ENCODE measurements at regions not wholly inside any gene's neighbourhood (a gene's known extent, or its start where the extent isn't known, plus 50 kb on each side); places are given as distances from the start of the nearest gene placed in this dataset.

GRCh38 chrX:144494074-144494473, 610.2 kb downstream of the UBE2NL start:
- TF ChIP-seq, protein P1, sequence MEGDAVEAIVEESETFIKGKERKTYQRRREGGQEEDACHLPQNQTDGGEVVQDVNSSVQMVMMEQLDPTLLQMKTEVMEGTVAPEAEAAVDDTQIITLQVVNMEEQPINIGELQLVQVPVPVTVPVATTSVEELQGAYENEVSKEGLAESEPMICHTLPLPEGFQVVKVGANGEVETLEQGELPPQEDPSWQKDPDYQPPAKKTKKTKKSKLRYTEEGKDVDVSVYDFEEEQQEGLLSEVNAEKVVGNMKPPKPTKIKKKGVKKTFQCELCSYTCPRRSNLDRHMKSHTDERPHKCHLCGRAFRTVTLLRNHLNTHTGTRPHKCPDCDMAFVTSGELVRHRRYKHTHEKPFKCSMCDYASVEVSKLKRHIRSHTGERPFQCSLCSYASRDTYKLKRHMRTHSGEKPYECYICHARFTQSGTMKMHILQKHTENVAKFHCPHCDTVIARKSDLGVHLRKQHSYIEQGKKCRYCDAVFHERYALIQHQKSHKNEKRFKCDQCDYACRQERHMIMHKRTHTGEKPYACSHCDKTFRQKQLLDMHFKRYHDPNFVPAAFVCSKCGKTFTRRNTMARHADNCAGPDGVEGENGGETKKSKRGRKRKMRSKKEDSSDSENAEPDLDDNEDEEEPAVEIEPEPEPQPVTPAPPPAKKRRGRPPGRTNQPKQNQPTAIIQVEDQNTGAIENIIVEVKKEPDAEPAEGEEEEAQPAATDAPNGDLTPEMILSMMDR (conservative IDR thresholded peaks at IDR 0.05): no peak

GRCh38 chrX:144531877-144532276, 648.0 kb downstream of the UBE2NL start:
- no peak overlapping the region for H3K27ac ChIP-seq
- TF ChIP-seq, protein P1 (conservative IDR thresholded peaks at IDR 0.05): no peak

More at GRCh38 chrX:144494074-144494473, 610.2 kb downstream of the UBE2NL start:
- H3K27ac ChIP-seq: no peak overlapping the region

- TF ChIP-seq, protein P1 (conservative IDR thresholded peaks at IDR 0.05): no peak
- H3K27ac ChIP-seq: no peak overlapping the region
Measured at GRCh38 chrX:144566592-144566991, 680.7 kb upstream of the SPANXN1 start.

DNA sequence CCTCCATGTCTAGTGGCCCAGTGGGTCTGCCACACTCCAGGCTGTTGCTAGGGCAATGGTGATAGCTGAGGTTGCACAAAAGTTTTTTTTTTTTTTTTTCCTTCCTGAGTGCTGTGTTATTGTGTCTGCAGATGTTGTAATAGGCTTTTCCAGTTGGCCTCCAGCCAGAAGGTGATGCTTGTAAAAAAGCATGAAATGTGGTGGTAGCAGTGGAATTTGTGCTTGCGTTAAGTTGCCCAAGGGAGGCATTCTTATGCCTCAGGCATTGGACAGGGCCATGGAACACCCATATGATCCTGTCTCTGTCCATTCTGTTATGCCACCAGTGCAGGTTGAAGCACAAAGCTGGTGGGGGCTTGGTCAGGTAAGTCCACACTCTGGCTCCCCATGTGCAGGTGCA, 660.5 kb upstream of the SPANXN1 start:
- no peak overlapping the region for H3K27ac ChIP-seq
- TF ChIP-seq, protein P1 (conservative IDR thresholded peaks at IDR 0.05): no peak

- TF ChIP-seq, protein P1 (conservative IDR thresholded peaks at IDR 0.05): no peak
- H3K27ac ChIP-seq: no peak overlapping the region
Measured at GRCh38 chrX:144592036-144592435, 655.3 kb upstream of the SPANXN1 start.

DNA sequence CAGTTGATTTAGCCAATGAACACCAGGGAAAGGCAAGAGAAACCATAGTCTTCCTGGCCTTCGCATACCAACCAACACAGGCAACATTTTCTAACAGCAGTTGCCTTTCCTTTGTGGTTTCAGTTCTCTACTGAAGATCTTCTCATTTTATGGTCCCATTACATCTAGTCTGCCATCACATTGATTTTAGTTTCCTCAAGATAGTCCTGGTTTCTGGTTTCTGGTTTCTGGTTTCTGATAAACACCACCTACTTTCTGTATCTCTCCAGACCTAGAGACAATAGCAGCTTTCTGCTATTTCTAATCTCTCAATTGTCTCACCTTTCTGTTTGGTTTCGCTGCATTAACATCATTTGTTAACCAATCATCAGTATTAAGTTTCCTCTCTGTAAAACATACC, 646.3 kb upstream of the SPANXN1 start:
- no peak overlapping the region for H3K27ac ChIP-seq

GRCh38 chrX:144612076-144612475, 635.2 kb upstream of the SPANXN1 start:
- no peak overlapping the region for H3K27ac ChIP-seq
- TF ChIP-seq, protein P1 (conservative IDR thresholded peaks at IDR 0.05): no peak

More for the DNA sequence above, 646.3 kb upstream of the SPANXN1 start:
- TF ChIP-seq, protein P1 (conservative IDR thresholded peaks at IDR 0.05): no peak

Measured in VCaP (cell line).